ENCODE measurements at regions not wholly inside any gene's neighbourhood (a gene's known extent, or its start where the extent isn't known, plus 50 kb on each side); places are given as distances from the start of the nearest gene placed in this dataset.

GRCh38 chr5:117880932-117881331, 1107.4 kb downstream of the DTWD2 start:
- DNase-seq = no peak

- no peak for DNase-seq
These were observed 1110.6 kb downstream of the DTWD2 start for GRCh38 chr5:117877731-117878130.

- no peak for DNase-seq
These were observed 1115.5 kb downstream of the DTWD2 start for GRCh38 chr5:117872798-117873368.

GRCh38 chr5:117869596-117869995, 1118.8 kb downstream of the DTWD2 start:
- DNase-seq = no peak

- no peak for DNase-seq
These were observed 1124.6 kb downstream of the DTWD2 start for GRCh38 chr5:117863586-117864296.

GRCh38 chr5:117860550-117860949, 1127.8 kb downstream of the DTWD2 start:
- no peak for DNase-seq

GRCh38 chr5:117859176-117859575, 1129.2 kb downstream of the DTWD2 start:
- no peak for DNase-seq

GRCh38 chr5:117856713-117857112, 1131.6 kb downstream of the DTWD2 start:
- no peak for DNase-seq

- DNase-seq = no peak
These were observed 1150.6 kb downstream of the DTWD2 start for GRCh38 chr5:117837786-117838185.

GRCh38 chr5:117833691-117834090, 1154.7 kb downstream of the DTWD2 start:
- no peak for DNase-seq

- no peak for DNase-seq
These were observed 1158.7 kb downstream of the DTWD2 start for GRCh38 chr5:117829646-117830045.

- DNase-seq = no peak
These were observed 1174.5 kb downstream of the DTWD2 start for GRCh38 chr5:117813850-117814249.

- DNase-seq = no peak
These were observed 1175.5 kb downstream of the DTWD2 start for GRCh38 chr5:117812861-117813260.

GRCh38 chr5:117809251-117809650, 1179.1 kb downstream of the DTWD2 start:
- no peak for DNase-seq

GRCh38 chr5:117805058-117805457, 1183.3 kb downstream of the DTWD2 start:
- no peak for DNase-seq

- no peak for DNase-seq
These were observed 1184.8 kb downstream of the DTWD2 start for GRCh38 chr5:117803533-117803932.

- no peak for DNase-seq
These were observed 1186.8 kb downstream of the DTWD2 start for GRCh38 chr5:117801583-117801982.

GRCh38 chr5:117800261-117800660, 1188.1 kb downstream of the DTWD2 start:
- no peak for DNase-seq

GRCh38 chr5:117794847-117795246, 1193.5 kb downstream of the DTWD2 start:
- DNase-seq = no peak

GRCh38 chr5:117793963-117794362, 1194.4 kb downstream of the DTWD2 start:
- DNase-seq = no peak

GRCh38 chr5:117792476-117792875, 1195.9 kb downstream of the DTWD2 start:
- no peak for DNase-seq

- no peak for DNase-seq
These were observed 1199.8 kb downstream of the DTWD2 start for GRCh38 chr5:117788596-117788995.

- DNase-seq = no peak
These were observed 1204.5 kb upstream of the SEMA6A start for GRCh38 chr5:117779171-117779570.

GRCh38 chr5:117776977-117777376, 1202.4 kb upstream of the SEMA6A start:
- no peak for DNase-seq

- no peak for DNase-seq
These were observed 1195.3 kb upstream of the SEMA6A start for GRCh38 chr5:117769877-117770276.
